HFF-Myc (cell line): ENCODE measurements at regions not wholly inside any gene's neighbourhood (a gene's known extent, or its start where the extent isn't known, plus 50 kb on each side); places are given as distances from the start of the nearest gene placed in this dataset.

Source experiments
- DNase-seq: peaks from one replicate; pipeline ENCODE4 v3.0.0-alpha.2; 2011; ENCODE audit warnings: low read depth; ENCODE audit errors: extremely low read depth
- H3K4me3 ChIP-seq: replicated peaks from 2 replicates; pipeline ENCODE4 v1.5.1; 2011; ENCODE audit warnings: low read depth, mild to moderate bottlenecking, control low read depth, low read length
- TF ChIP-seq, protein P1 (sequence below): IDR thresholded peaks from 2 replicates; pipeline ENCODE4 v1.5.1; 2012; ENCODE audit warnings: mild to moderate bottlenecking, low read depth, low read length, control low read depth; ENCODE audit errors: missing control alignments

DNA sequence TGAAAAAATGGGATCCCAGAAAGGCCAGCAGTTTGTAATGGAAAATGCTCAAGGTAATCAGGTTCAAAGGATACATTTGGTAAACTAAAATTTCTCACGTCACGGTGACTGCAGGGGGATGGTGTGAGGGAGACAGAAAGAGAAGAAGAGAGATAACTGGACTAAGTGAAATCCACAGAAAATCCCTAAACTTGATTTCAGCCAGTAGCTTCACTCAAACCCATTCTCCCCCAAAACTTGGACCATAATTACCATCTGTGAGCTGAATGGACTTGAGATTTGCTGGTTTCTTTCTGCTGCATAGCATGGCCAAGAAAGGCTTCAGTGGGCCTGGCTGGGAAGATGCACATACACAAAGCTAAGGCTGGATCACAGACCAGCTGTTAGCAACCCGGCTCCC lies 155.4 kb upstream of the LMO4 start:
- TF ChIP-seq, protein P1, sequence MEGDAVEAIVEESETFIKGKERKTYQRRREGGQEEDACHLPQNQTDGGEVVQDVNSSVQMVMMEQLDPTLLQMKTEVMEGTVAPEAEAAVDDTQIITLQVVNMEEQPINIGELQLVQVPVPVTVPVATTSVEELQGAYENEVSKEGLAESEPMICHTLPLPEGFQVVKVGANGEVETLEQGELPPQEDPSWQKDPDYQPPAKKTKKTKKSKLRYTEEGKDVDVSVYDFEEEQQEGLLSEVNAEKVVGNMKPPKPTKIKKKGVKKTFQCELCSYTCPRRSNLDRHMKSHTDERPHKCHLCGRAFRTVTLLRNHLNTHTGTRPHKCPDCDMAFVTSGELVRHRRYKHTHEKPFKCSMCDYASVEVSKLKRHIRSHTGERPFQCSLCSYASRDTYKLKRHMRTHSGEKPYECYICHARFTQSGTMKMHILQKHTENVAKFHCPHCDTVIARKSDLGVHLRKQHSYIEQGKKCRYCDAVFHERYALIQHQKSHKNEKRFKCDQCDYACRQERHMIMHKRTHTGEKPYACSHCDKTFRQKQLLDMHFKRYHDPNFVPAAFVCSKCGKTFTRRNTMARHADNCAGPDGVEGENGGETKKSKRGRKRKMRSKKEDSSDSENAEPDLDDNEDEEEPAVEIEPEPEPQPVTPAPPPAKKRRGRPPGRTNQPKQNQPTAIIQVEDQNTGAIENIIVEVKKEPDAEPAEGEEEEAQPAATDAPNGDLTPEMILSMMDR = no peak
- no peak for DNase-seq
- no peak overlapping the region for H3K4me3 ChIP-seq

DNA sequence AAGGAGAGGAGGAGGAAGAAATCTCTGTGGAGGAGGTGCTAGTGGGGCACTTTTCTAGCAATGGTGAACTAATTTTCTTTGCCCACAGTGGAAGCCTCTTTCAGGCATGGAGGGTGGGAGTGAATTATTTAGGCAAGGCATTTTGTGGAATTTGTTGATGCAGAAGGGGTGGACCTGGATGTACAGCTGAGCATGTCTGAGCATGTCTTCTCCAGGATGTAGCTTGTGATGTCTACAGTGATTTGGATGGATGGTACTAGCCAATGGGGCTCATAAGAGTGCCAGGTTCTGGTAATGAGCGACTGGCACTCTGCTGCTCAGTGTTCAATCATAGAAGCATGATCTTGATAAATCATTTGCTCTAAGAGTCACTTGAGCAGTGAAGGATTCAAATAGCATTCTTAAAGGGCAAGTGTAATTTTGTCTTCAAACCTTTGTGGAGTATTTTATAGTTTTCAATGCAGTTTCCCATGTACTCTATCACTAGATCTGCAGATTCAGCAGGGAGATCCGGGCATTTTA lies 153.9 kb upstream of the LMO4 start:
- TF ChIP-seq, protein P1 = no peak
- no peak overlapping the region for H3K4me3 ChIP-seq
- no peak for DNase-seq

DNA sequence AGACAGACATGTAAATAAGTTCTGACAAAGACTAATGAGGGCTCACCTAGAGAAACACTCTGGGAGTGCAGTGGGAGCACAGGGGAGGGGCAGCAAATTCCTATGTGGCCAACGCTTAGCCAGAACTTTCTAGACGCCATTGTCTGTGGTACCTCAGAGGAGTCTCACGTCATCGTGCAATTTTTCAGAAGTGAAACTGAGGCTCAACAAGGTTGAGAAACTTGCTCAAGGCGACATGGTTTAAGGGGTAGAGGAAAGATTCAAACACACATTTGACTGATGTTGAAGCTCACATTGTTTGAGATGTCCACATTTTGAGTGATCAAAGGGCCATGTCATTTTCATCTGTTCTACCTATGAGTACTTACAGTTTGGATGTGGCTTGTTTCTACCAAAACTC lies 152.6 kb upstream of the LMO4 start:
- DNase-seq = no peak
- TF ChIP-seq, protein P1 = no peak
- no peak overlapping the region for H3K4me3 ChIP-seq

DNA sequence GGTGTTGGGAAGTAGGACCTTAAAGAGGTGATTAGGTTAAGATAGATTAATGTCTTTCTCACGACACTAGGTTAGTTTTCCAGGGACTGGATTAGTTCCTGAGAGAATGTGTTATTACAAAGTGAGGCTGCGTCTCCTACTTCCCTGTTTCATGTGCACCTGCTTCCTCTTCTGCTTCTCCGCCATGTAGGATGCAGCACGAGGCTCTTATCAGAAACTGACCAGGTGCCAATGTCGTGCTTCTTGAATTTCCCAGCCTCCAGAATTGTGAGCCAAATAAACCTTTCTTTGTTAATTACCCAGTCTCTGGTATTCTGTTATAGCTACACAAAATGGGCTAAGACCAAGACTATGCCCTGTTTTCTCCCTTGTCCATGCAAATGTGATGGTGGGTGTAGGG lies 152.2 kb upstream of the LMO4 start:
- no peak overlapping the region for H3K4me3 ChIP-seq
- no peak for DNase-seq
- TF ChIP-seq, protein P1 = no peak

DNA sequence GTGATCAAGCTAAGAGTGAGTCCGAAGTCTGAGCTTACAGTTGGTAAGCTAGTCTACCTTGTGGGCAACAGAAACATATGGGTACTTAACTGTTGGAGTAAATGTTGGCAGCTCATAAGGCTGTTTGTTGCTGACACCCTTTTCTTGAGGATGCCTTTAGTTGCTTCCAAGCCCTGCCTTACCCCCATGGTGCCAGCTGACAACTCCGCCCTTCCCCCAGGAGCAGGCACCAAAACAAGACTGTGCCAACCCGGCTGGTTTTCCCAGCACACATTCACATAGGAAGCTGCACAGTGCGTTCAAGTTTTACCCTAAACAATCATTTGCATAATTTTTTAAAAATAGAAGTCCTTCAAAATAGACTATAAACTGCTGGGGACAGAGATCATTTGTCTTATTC lies 150.2 kb upstream of the LMO4 start:
- TF ChIP-seq, protein P1 = no peak
- no peak for DNase-seq
- H3K4me3 ChIP-seq = no peak overlapping the region

DNA sequence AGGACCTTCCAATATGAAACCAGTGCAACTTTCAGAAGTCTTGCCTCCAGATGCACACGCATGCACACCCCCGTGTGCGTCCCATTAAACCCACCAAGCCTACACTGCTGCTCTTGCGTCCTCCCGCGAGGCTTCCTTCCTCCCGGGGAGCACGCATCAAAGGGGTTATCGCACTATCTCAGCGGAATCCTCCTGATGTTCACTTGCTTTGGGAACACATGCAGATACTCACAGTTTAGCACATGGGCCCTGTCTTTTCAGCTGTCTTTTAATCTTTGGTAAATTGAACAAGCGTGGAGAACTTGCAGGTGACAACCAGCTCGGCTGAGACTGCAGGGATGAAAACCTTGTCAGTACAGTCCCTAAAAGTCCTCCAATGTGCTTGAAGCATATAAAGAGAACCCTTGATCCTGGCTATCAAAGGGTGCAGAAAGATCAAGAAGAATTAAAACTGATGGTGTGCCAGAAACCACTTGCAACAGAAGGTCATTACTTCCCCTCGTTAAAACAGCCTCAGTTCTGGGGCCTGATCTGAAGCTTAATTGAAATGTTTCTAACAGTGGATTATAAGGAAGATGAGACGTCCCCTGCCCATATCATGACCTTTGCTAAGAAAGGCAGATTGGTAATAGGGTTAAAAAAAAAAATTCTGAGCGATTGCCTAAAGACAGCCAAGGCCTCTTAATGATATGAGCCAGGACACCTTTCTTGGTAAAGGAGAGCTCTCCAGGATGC lies 149.4 kb upstream of the LMO4 start:
- no peak for DNase-seq
- H3K4me3 ChIP-seq = no peak overlapping the region
- TF ChIP-seq, protein P1 = no peak

DNA sequence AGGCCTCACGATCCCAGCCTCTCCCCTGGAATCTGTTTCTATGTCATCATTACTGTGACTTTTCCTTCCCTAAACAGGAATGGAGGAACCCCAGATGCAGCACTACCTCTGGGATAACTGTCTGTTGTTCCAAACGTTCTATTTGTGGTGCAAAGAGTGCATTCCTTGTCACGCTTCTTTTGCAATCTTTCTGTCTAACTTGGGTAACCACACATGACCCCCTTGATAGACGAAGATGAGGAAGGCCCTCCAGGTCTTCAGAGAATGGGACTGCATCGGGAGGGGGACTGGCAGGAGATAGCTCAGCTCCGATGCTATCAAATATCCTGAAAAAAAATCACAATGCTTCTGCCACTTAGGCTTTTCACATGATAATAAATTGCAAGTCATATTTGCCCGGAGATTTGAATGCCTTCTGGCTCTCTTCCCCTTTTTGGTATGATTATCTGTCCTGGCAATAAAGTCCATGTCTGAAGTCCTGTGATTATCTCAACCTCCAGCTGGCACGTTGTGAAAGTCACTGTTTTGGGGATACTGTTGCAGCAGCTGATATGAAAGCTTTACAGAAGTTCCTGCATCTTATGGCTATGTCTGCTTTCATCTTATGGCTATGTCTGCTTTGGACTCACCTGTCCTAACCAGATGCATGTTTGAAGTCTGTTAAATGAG lies 148.7 kb upstream of the LMO4 start:
- no peak for DNase-seq
- TF ChIP-seq, protein P1 = no peak
- no peak overlapping the region for H3K4me3 ChIP-seq
